ENCODE measurements at regions not wholly inside any gene's neighbourhood (a gene's known extent, or its start where the extent isn't known, plus 50 kb on each side); places are given as distances from the start of the nearest gene placed in this dataset.
"Not testable (repeated sequence)": the region's sequence is repeated elsewhere in the genome, so short reads cannot be mapped to it uniquely, and the experiment has no call there.

GRCh38 chr15:20275373-20275967 lies 266.1 kb downstream of the GOLGA6L6 start:
- H3K9me3 ChIP-seq (ENCODE audit: low read length); H2AFZ ChIP-seq (ENCODE audit: low read length); H3K9me2 ChIP-seq (ENCODE audit: low read depth, low read length); H3K4me1 ChIP-seq (ENCODE audit: insufficient read depth, low read length, severe bottlenecking); H3K79me2 ChIP-seq (ENCODE audit: insufficient read depth, low read length); H4K20me1 ChIP-seq (ENCODE audit: insufficient read depth, low read length); H3K4me2 ChIP-seq (ENCODE audit: low read length); H3F3A ChIP-seq (ENCODE audit: insufficient read depth, low read length); H3K27ac ChIP-seq (ENCODE audit: low read depth, low read length, poor library complexity, severe bottlenecking); H3K36me3 ChIP-seq (ENCODE audit: insufficient read depth, low read length); H3K27me3 ChIP-seq (ENCODE audit: insufficient read depth, low read length); H3K9ac ChIP-seq (ENCODE audit: low read length); H3K4me3 ChIP-seq (ENCODE audit: low read depth, low read length, poor library complexity, severe bottlenecking): not testable (repeated sequence)

- Histone ChIP-seq H3K4me2 (ENCODE audit: low read length) (no peak overlapping the region), H3K4me3 (ENCODE audit: low read depth, low read length, poor library complexity, severe bottlenecking) (no peak overlapping the region), H3K4me1 (ENCODE audit: insufficient read depth, low read length, severe bottlenecking) (no peaks in the 10 kb centered on the region), H2AFZ (ENCODE audit: low read length) (no peak overlapping the region), H3F3A (ENCODE audit: insufficient read depth, low read length) (no peaks in the 10 kb centered on the region), H3K9ac (ENCODE audit: low read length) (no peak overlapping the region), H3K79me2 (ENCODE audit: insufficient read depth, low read length) (no peaks in the 10 kb centered on the region), H3K9me3 (ENCODE audit: low read length) (no peaks in the 10 kb centered on the region), H3K36me3 (ENCODE audit: insufficient read depth, low read length) (no peaks in the 10 kb centered on the region), H3K9me2 (ENCODE audit: low read depth, low read length) (no peaks in the 10 kb centered on the region), H3K27ac (ENCODE audit: low read depth, low read length, poor library complexity, severe bottlenecking) (no peak overlapping the region), H4K20me1 (ENCODE audit: insufficient read depth, low read length) (no peaks in the 10 kb centered on the region), H3K27me3 (ENCODE audit: insufficient read depth, low read length) (0 out of 2 replicates have a peak, but pooled peaks cover 5% of the 10 kb centered on the region)
- TF ChIP-seq CTCF (IDR thresholded peaks at IDR 0.05; ENCODE audit: low read length): no peak
- no peak for TF ChIP-seq EZH2 (IDR thresholded peaks at IDR 0.05; ENCODE audit: borderline replicate concordance, low read length)
Measured at GRCh38 chr15:20272422-20273184, 269.0 kb downstream of the GOLGA6L6 start.

GRCh38 chr15:20271647-20272046 lies 270.0 kb downstream of the GOLGA6L6 start:
- H2AFZ ChIP-seq (ENCODE audit: low read length): no peak overlapping the region
- H3K79me2 ChIP-seq (ENCODE audit: insufficient read depth, low read length): no peaks in the 10 kb centered on the region
- no peak overlapping the region for H3K9ac ChIP-seq (ENCODE audit: low read length)
- no peak for TF ChIP-seq EZH2 (IDR thresholded peaks at IDR 0.05; ENCODE audit: borderline replicate concordance, low read length)
- TF ChIP-seq CTCF (IDR thresholded peaks at IDR 0.05; ENCODE audit: low read length): no peak
- H3F3A ChIP-seq (ENCODE audit: insufficient read depth, low read length): no peaks in the 10 kb centered on the region
- H3K4me2 ChIP-seq (ENCODE audit: low read length): no peak overlapping the region
- H3K27me3 ChIP-seq (ENCODE audit: insufficient read depth, low read length): 0 out of 2 replicates have a peak, but pooled peaks cover 5% of the 10 kb centered on the region
- no peak overlapping the region for H3K4me3 ChIP-seq (ENCODE audit: low read depth, low read length, poor library complexity, severe bottlenecking)
- no peaks in the 10 kb centered on the region for H3K9me3 ChIP-seq (ENCODE audit: low read length)
- H4K20me1 ChIP-seq (ENCODE audit: insufficient read depth, low read length): no peaks in the 10 kb centered on the region
- no peaks in the 10 kb centered on the region for H3K36me3 ChIP-seq (ENCODE audit: insufficient read depth, low read length)
- no peak overlapping the region for H3K27ac ChIP-seq (ENCODE audit: low read depth, low read length, poor library complexity, severe bottlenecking)
- H3K4me1 ChIP-seq (ENCODE audit: insufficient read depth, low read length, severe bottlenecking): no peaks in the 10 kb centered on the region
- H3K9me2 ChIP-seq (ENCODE audit: low read depth, low read length): no peaks in the 10 kb centered on the region

- not testable (repeated sequence) for H3K9me2 ChIP-seq (ENCODE audit: low read depth, low read length); H2AFZ ChIP-seq (ENCODE audit: low read length); H3K4me1 ChIP-seq (ENCODE audit: insufficient read depth, low read length, severe bottlenecking); H3K9ac ChIP-seq (ENCODE audit: low read length); H3K27me3 ChIP-seq (ENCODE audit: insufficient read depth, low read length); H3K27ac ChIP-seq (ENCODE audit: low read depth, low read length, poor library complexity, severe bottlenecking); H3F3A ChIP-seq (ENCODE audit: insufficient read depth, low read length); H3K79me2 ChIP-seq (ENCODE audit: insufficient read depth, low read length); H3K4me2 ChIP-seq (ENCODE audit: low read length); H3K4me3 ChIP-seq (ENCODE audit: low read depth, low read length, poor library complexity, severe bottlenecking); H4K20me1 ChIP-seq (ENCODE audit: insufficient read depth, low read length); H3K9me3 ChIP-seq (ENCODE audit: low read length); H3K36me3 ChIP-seq (ENCODE audit: insufficient read depth, low read length)
Measured at GRCh38 chr15:20269956-20270355, 271.6 kb downstream of the GOLGA6L6 start.

- not testable (repeated sequence) for H3F3A ChIP-seq (ENCODE audit: insufficient read depth, low read length); H3K4me1 ChIP-seq (ENCODE audit: insufficient read depth, low read length, severe bottlenecking); H3K9me2 ChIP-seq (ENCODE audit: low read depth, low read length); H4K20me1 ChIP-seq (ENCODE audit: insufficient read depth, low read length); H3K9me3 ChIP-seq (ENCODE audit: low read length); H2AFZ ChIP-seq (ENCODE audit: low read length); H3K9ac ChIP-seq (ENCODE audit: low read length); H3K27ac ChIP-seq (ENCODE audit: low read depth, low read length, poor library complexity, severe bottlenecking); H3K4me2 ChIP-seq (ENCODE audit: low read length); H3K27me3 ChIP-seq (ENCODE audit: insufficient read depth, low read length); H3K36me3 ChIP-seq (ENCODE audit: insufficient read depth, low read length); H3K4me3 ChIP-seq (ENCODE audit: low read depth, low read length, poor library complexity, severe bottlenecking); H3K79me2 ChIP-seq (ENCODE audit: insufficient read depth, low read length)
Measured at GRCh38 chr15:20267996-20268395, 273.6 kb downstream of the GOLGA6L6 start.

- not testable (repeated sequence) for H3K27ac ChIP-seq (ENCODE audit: low read depth, low read length, poor library complexity, severe bottlenecking); H3F3A ChIP-seq (ENCODE audit: insufficient read depth, low read length); H3K27me3 ChIP-seq (ENCODE audit: insufficient read depth, low read length); H3K9ac ChIP-seq (ENCODE audit: low read length); H2AFZ ChIP-seq (ENCODE audit: low read length); H4K20me1 ChIP-seq (ENCODE audit: insufficient read depth, low read length); H3K4me2 ChIP-seq (ENCODE audit: low read length); H3K9me2 ChIP-seq (ENCODE audit: low read depth, low read length); H3K79me2 ChIP-seq (ENCODE audit: insufficient read depth, low read length); H3K4me1 ChIP-seq (ENCODE audit: insufficient read depth, low read length, severe bottlenecking); H3K9me3 ChIP-seq (ENCODE audit: low read length); H3K36me3 ChIP-seq (ENCODE audit: insufficient read depth, low read length); H3K4me3 ChIP-seq (ENCODE audit: low read depth, low read length, poor library complexity, severe bottlenecking)
Measured at GRCh38 chr15:20267051-20267730, 274.4 kb downstream of the GOLGA6L6 start.
